Right lobe of liver (tissue), 6 donors: ENCODE measurements at regions not wholly inside any gene's neighbourhood (a gene's known extent, or its start where the extent isn't known, plus 50 kb on each side); places are given as distances from the start of the nearest gene placed in this dataset.

Experiments used
- ATAC-seq, 4 donors: fragments of 200-7000 bp; cut with Tn5 transposase; one replicate each; pipeline ENCODE4 v1.9.1; 2020; ENCODE audit warnings: mild to moderate bottlenecking in 4 of 4, moderate library complexity in 4 of 4
- DNase-seq, 3 donors: peaks; one replicate each; pipeline ENCODE4 v3.0.0-alpha.2; 2020
- H3K27ac ChIP-seq, 3 donors: fragments of 200-600 bp; one replicate each; pipeline ENCODE4 v1.8.0; 2022
- H3K27me3 ChIP-seq, 2 donors: fragments of 200-600 bp; one replicate each; pipeline ENCODE4 v1.8.0; 2022
- H3K36me3 ChIP-seq, 4 donors: fragments of 200-600 bp; sonication (generic) in 1 of 4; one replicate each; pipeline versions ENCODE4 v1.5.1 to v1.8.0; 2017 to 2022; ENCODE audit warnings: control low read depth in 1 of 4
- H3K4me1 ChIP-seq, 4 donors: fragments of 200-600 bp; sonication (generic) in 1 of 4; one replicate each; pipeline versions ENCODE4 v1.5.1 to v1.8.0; 2017 to 2022; ENCODE audit warnings: control low read depth in 1 of 4
- H3K4me3 ChIP-seq, 3 donors: fragments of 200-600 bp; one replicate each; pipeline ENCODE4 v1.8.0; 2022
- H3K9me3 ChIP-seq, 4 donors: fragments of 200-600 bp; sonication (generic) in 1 of 4; one replicate each; pipeline versions ENCODE4 v1.5.1 to v1.8.0; 2017 to 2022; ENCODE audit warnings: control low read depth in 1 of 4
- POLR2A ChIP-seq: fragments of 450-650 bp; IDR thresholded peaks from one replicate; pipeline ENCODE4 v1.6.1; 2017; ENCODE audit warnings: antibody characterized with exemption, mild to moderate bottlenecking
- WGBS: methylation state at CpG from one replicate; pipeline ENCODE4 v1.1.6; 2018; ENCODE audit warnings: low coverage, low lambda C conversion rate; ENCODE audit not compliant: insufficient coverage; ENCODE audit errors: missing lambda C conversion rate; 5-methylcytosine and 5-hydroxymethylcytosine counted together
- intact Hi-C, 2 donors: fragments of 100-400 bp; cut with DNase I; formaldehyde crosslinking; loops; one replicate each; pipeline versions ENCODE4 v1.11.2 to v1.14.1; 2022
- TF ChIP-seq, protein P1 (sequence below), 4 donors: fragments of 200-600 bp in 3 of 4; fragments of 450-650 bp in 1 of 4; IDR thresholded peaks; one replicate each; pipeline versions ENCODE4 v1.5.1 to v1.8.0; 2016 to 2022; ENCODE audit warnings: antibody characterized with exemption in 4 of 4, mild to moderate bottlenecking in 2 of 4
- donor health status: DM: no; HTN: yes; CAD: no.
- donor health status: DM: no; HTN: no; CAD: no.
- donor health status: DM: no; HTN: no; CAD: no.
- donor health status: DM: no; HTN: yes; CAD: no.
- donor health status: DM: no; HTN: yes; CAD: no.

DNA sequence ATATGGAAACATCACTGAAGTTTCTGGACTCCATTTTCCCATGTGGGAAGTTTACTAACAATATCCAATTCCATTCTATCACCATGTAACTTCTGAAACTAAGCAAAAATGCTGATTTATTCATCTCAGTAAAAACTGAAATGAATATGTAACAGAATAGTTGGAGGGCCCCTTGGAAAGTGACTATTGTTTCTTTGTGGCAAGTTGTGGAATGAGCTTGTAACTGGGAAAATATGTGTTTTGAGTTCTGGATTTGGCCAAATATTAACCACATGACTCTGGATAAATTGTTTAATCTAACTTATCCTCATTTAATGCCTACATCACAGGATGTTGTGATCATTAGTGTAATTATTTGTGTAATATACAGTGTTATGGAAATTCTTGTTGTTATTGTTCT lies 619.3 kb downstream of the TLE4 start:
- Histone ChIP-seq H3K9me3 (no peaks in the 10 kb centered on the region), H3K4me1 (no peaks in the 10 kb centered on the region), H3K27me3 (no peaks in the 10 kb centered on the region), H3K4me3 (no peak overlapping the region), H3K36me3 (no peaks in the 10 kb centered on the region), H3K27ac (no peak overlapping the region)
- no peak for ATAC-seq
- no peak for DNase-seq
- TF ChIP-seq, protein P1, sequence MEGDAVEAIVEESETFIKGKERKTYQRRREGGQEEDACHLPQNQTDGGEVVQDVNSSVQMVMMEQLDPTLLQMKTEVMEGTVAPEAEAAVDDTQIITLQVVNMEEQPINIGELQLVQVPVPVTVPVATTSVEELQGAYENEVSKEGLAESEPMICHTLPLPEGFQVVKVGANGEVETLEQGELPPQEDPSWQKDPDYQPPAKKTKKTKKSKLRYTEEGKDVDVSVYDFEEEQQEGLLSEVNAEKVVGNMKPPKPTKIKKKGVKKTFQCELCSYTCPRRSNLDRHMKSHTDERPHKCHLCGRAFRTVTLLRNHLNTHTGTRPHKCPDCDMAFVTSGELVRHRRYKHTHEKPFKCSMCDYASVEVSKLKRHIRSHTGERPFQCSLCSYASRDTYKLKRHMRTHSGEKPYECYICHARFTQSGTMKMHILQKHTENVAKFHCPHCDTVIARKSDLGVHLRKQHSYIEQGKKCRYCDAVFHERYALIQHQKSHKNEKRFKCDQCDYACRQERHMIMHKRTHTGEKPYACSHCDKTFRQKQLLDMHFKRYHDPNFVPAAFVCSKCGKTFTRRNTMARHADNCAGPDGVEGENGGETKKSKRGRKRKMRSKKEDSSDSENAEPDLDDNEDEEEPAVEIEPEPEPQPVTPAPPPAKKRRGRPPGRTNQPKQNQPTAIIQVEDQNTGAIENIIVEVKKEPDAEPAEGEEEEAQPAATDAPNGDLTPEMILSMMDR (IDR thresholded peaks at IDR 0.05) = no peak
- TF ChIP-seq POLR2A = no peak
- intact Hi-C loops = no loop called here

DNA sequence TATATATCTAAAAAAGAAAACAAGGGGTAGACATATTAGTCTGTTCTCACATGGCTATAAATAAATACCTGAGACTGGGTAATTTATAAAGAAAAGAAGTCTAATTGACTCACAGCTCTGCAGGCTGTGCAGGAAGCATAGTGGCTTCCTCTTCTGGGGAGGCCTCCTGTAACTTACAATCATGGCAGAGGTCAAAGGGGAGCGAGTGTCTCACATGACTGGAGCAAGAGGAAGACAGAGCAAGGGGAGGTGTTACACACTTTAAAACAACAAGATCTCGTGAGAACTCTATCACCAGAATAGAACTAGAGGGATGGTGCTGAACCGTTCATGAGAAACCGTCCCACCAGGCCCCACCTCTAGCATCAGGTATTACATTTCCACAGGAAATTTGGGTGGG lies 616.8 kb downstream of the TLE4 start:
- H3K4me1 ChIP-seq = no peaks in the 10 kb centered on the region
- no peaks in the 10 kb centered on the region for H3K9me3 ChIP-seq
- no peak overlapping the region for H3K4me3 ChIP-seq
- TF ChIP-seq, protein P1 (IDR thresholded peaks at IDR 0.05) = no peak
- no peaks in the 10 kb centered on the region for H3K27me3 ChIP-seq
- no peak overlapping the region for H3K27ac ChIP-seq
- no peak for ATAC-seq
- WGBS = 64% methylated on average over 3 of the region's 4 CpGs
- intact Hi-C loops = no loop called here
- no peaks in the 10 kb centered on the region for H3K36me3 ChIP-seq
- no peak for DNase-seq

DNA sequence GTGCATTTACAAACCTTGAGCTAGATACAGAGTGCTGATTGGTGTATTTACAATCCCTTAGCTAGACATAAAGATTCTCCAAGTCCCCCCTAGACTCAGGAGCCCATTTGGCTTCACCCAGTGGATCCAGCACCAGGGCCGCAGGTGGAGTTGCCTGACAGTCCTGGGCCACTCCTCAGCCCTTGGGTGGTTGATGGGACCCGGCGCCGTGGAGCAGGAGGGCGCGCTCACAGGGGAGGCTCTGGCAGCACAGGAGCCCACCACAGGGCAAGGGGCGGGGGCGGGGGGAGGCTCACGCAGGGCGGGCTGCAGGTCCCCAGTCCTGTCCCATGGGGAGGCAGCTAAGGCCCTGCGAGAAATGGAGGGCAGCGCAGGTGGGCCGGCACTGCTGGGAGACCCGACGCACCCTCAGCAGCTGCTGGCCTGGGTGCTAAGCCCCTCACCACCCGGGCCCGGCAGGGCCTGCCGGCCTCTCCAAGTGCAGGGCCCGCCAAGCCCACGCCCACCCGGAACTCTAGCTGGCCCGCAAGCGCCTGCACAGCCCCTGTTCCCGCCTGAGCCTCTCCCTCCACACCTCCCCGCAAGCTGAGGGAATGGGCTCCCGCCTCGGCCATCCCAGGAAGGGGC lies 613.5 kb downstream of the TLE4 start:
- Histone ChIP-seq H3K4me3 (no peak overlapping the region), H3K27ac (no peak overlapping the region), H3K36me3 (no peaks in the 10 kb centered on the region), H3K4me1 (no peaks in the 10 kb centered on the region), H3K27me3 (no peaks in the 10 kb centered on the region), H3K9me3 (no peaks in the 10 kb centered on the region)
- DNase-seq (no peak), ATAC-seq (no peak)
- no CpG with 5 or more reads among the region's 27 CpGs for WGBS
- no peak for TF ChIP-seq POLR2A
- TF ChIP-seq, protein P1 (IDR thresholded peaks at IDR 0.05) = no peak
- intact Hi-C loops = no loop called here

DNA sequence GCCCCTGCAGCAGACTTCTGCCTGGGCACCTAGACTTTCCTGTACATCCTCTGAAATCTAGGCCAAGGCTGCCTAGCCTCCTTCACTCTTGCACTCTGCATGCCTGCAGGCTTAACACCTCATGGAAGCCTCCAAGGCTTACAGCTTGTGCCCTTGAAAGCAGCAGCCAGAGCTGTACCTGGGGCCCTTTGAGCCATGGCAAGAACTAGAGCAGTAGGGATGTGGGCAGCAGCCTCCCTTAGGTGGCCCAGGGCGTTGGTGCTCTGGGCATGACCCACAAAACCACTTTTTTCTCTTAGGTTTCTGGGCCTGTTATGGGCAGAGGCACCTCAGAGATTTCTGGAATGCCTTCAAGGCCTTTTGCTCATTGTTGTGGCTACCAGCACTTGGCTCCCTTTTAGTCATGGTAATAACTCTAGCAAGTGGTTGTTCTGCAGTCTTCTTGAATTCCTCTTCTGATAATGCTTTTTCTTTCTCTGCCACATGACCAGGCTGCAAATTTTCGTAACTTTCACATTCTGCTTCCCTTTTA lies 606.2 kb downstream of the TLE4 start:
- no peaks in the 10 kb centered on the region for H3K4me1 ChIP-seq
- no peaks in the 10 kb centered on the region for H3K36me3 ChIP-seq
- no peak for DNase-seq
- ATAC-seq = no peak
- no peak overlapping the region for H3K4me3 ChIP-seq
- intact Hi-C loops = no loop called here
- H3K27me3 ChIP-seq = no peaks in the 10 kb centered on the region
- no peak overlapping the region for H3K27ac ChIP-seq
- WGBS = 40% methylated on average over 1 of the region's 2 CpGs
- TF ChIP-seq, protein P1 (IDR thresholded peaks at IDR 0.05) = no peak
- no peak for TF ChIP-seq POLR2A
- no peaks in the 10 kb centered on the region for H3K9me3 ChIP-seq
